ENCODE measurements at regions not wholly inside any gene's neighbourhood (a gene's known extent, or its start where the extent isn't known, plus 50 kb on each side); places are given as distances from the start of the nearest gene placed in this dataset.
A peak's percentile ranks its signal among the peaks of the same experiment; 100 is the strongest.

DNA sequence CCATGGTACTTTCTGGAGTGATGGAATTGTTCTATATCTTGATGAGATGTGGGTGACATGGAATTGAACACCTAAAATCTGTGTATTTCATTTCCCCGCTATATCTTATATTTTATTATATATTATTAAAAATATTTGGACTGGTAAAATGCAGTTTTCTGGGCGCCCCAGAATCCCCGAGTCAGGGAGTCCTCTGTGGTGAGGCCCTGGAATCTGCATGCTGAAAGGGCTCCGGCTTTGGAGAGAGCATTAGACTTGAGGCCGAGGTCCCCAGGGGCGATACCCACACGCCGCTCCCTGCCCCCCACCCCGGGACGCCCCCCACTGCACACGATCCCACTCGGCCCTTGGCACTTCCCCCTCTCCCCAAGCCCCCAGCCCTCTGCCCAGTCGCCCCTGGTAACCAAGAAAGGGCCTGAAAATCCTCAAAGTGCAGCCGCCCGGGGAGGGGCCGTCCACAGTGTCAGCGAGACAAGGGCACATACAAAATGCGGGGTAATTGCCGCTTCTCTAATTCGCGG lies 126.0 kb downstream of the ZFP36L2 start:
- no peaks in the 10 kb centered on the region for H3K79me2 ChIP-seq (ENCODE audit: control insufficient read depth, insufficient read depth, low read length)
- H3K27me3 ChIP-seq (ENCODE audit: control insufficient read depth in 2 of 2, insufficient read depth in 2 of 2, low read length in 2 of 2), result no peaks in the 10 kb centered on the region
- H3K9me3 ChIP-seq (replicated peaks; ENCODE audit: control insufficient read depth, insufficient read depth, low read length), result no peaks in the 10 kb centered on the region
- no peaks in the 10 kb centered on the region for H3K9me1 ChIP-seq (replicated peaks; ENCODE audit: control insufficient read depth, extremely low read depth, insufficient read depth, low read length)
- no peak overlapping the region for H3K27ac ChIP-seq (ENCODE audit: insufficient read depth, low read depth, low read length)
- H3K36me3 ChIP-seq (ENCODE audit: control insufficient read depth in 2 of 2, extremely low read depth in 1 of 2, insufficient read depth in 2 of 2, low read length in 2 of 2), result no peaks in the 10 kb centered on the region
- no TSS peak for BruUV-seq (replicated peaks)
- dilution Hi-C loops (cut with MboI; ENCODE audit: extremely low pct_ligation_motif_present, low sequenced_read_pairs), result no loop called here
- TF ChIP-seq JUN (IDR thresholded peaks at IDR 0.05; ENCODE audit: borderline replicate concordance, insufficient read depth, insufficient read length, low read depth) (no peak), POLR2AphosphoS5 (IDR thresholded peaks at IDR 0.05; ENCODE audit: insufficient read depth, low read depth, low read length) (no peak), EZH2 (IDR thresholded peaks at IDR 0.05; ENCODE audit: borderline replicate concordance, low read depth, low read length, severe bottlenecking) (no peak), POLR2A (IDR thresholded peaks at IDR 0.05; ENCODE audit: low read depth, low read length) (no peak), MYC (IDR thresholded peaks at IDR 0.05; ENCODE audit: low read depth, low read length) (no peak), FOS (IDR thresholded peaks at IDR 0.05; ENCODE audit: borderline replicate concordance, insufficient read depth, low read length) (no peak), GATA2 (IDR thresholded peaks at IDR 0.05; ENCODE audit: insufficient read depth, insufficient read length, low read depth, low read length) (no peak)
- TF ChIP-seq, protein P1, sequence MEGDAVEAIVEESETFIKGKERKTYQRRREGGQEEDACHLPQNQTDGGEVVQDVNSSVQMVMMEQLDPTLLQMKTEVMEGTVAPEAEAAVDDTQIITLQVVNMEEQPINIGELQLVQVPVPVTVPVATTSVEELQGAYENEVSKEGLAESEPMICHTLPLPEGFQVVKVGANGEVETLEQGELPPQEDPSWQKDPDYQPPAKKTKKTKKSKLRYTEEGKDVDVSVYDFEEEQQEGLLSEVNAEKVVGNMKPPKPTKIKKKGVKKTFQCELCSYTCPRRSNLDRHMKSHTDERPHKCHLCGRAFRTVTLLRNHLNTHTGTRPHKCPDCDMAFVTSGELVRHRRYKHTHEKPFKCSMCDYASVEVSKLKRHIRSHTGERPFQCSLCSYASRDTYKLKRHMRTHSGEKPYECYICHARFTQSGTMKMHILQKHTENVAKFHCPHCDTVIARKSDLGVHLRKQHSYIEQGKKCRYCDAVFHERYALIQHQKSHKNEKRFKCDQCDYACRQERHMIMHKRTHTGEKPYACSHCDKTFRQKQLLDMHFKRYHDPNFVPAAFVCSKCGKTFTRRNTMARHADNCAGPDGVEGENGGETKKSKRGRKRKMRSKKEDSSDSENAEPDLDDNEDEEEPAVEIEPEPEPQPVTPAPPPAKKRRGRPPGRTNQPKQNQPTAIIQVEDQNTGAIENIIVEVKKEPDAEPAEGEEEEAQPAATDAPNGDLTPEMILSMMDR (IDR thresholded peaks at IDR 0.05; ENCODE audit: extremely low read depth in 1 of 2, insufficient read depth in 1 of 2, low read depth in 1 of 2, low read length in 2 of 2), result no peak
- TF ChIP-seq, protein P2, sequence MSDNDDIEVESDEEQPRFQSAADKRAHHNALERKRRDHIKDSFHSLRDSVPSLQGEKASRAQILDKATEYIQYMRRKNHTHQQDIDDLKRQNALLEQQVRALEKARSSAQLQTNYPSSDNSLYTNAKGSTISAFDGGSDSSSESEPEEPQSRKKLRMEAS (IDR thresholded peaks at IDR 0.05; ENCODE audit: insufficient read depth, insufficient read length), result no peak
- H4K20me1 ChIP-seq (replicated peaks; ENCODE audit: control insufficient read depth, extremely low read depth, insufficient read depth, low read length), result no peaks in the 10 kb centered on the region
- CTCF ChIA-PET, result interaction anchor here (0.9 to 2.8 kb wide), 7 partner anchors 11 to 127 kb away, joined by 3 to 13 read pairs (median 4); no protein-coding TSS in a partner anchor
- H3K4me1 ChIP-seq (ENCODE audit: control insufficient read depth, extremely low read depth, insufficient read depth, low read length), result no peaks in the 10 kb centered on the region
- POLR2A ChIA-PET, result interaction anchor here (1.2 kb wide), 1 partner anchor 126 kb away, joined by 5 read pairs; the partner anchor contains the start of gene ZFP36L2
- H3K4me2 ChIP-seq (ENCODE audit: insufficient read depth, low read length), result peak overlapping the region; percentile 32
- peak overlapping the region in 1 of 3 experiments; percentile 23 for H3K4me3 ChIP-seq (replicated peaks in 1 of 3; ENCODE audit: insufficient read depth in 1 of 3, low read depth in 1 of 3, low read length in 3 of 3)
- H3K9ac ChIP-seq (replicated peaks; ENCODE audit: extremely low read depth, insufficient read depth, low read length), result peak overlapping the region; percentile 34
- FAIRE-seq, result no peak
- H2AFZ ChIP-seq (ENCODE audit: low read depth, low read length), result peak overlapping the region; percentile 68
- intact Hi-C loops (cut with micrococcal nuclease), result no loop called here
- DNase-seq (ENCODE audit: low read depth, low spot score), result no peak

Data from endothelial cell of umbilical vein (primary cell).